GM12891 (cell line): ENCODE measurements at regions not wholly inside any gene's neighbourhood (a gene's known extent, or its start where the extent isn't known, plus 50 kb on each side); places are given as distances from the start of the nearest gene placed in this dataset.

Experiments
- POLR2A ChIP-seq: IDR thresholded peaks from 2 replicates; pipeline ENCODE4 v1.6.1; 2011; ENCODE audit warnings: low read depth, low read length, control low read depth
- POLR2AphosphoS5 ChIP-seq: IDR thresholded peaks from 2 replicates; pipeline ENCODE4 v1.6.1; 2011; ENCODE audit warnings: low read depth, low read length, control low read depth
- POU2F2 ChIP-seq: IDR thresholded peaks from 2 replicates; pipeline ENCODE4 v1.6.1; 2011; ENCODE audit warnings: low read depth, mild to moderate bottlenecking, control low read depth, low read length, moderate library complexity
- SPI1 ChIP-seq: IDR thresholded peaks from 2 replicates; pipeline ENCODE4 v1.6.1; 2011; ENCODE audit warnings: low read depth, low read length, control low read depth
- TAF1 ChIP-seq: IDR thresholded peaks from 2 replicates; pipeline ENCODE4 v1.6.1; 2011; ENCODE audit warnings: low read depth, low read length, control low read depth

- TF ChIP-seq SPI1 = no peak
- TF ChIP-seq POLR2A = no peak
- no peak for TF ChIP-seq POU2F2
- no peak for TF ChIP-seq TAF1
- no peak for TF ChIP-seq POLR2AphosphoS5
Measured at GRCh38 chr13:22270881-22271280, 600.0 kb downstream of the FGF9 start.
